SJSA1 (cell line): ENCODE measurements at regions not wholly inside any gene's neighbourhood (a gene's known extent, or its start where the extent isn't known, plus 50 kb on each side); places are given as distances from the start of the nearest gene placed in this dataset.

Experiments used
- DNase-seq, 2 experiments: peaks; one replicate each; pipeline ENCODE4 v3.0.0-alpha.2; 2015 to 2020; ENCODE audit warnings: low spot score in 2 of 2, low read depth in 1 of 2
- H3K27ac ChIP-seq: fragments of 250-450 bp; sonication (Bioruptor Pico); 2 replicates; pipeline ENCODE4 v1.5.1; 2020; ENCODE audit warnings: mild to moderate bottlenecking, moderate library complexity
- H3K27me3 ChIP-seq: fragments of 250-450 bp; sonication (Bioruptor Pico); replicated peaks from 2 replicates; pipeline ENCODE4 v1.5.1; 2020; ENCODE audit warnings: mild to moderate bottlenecking, moderate library complexity
- H3K36me3 ChIP-seq: fragments of 250-450 bp; sonication (Bioruptor Pico); 2 replicates; pipeline ENCODE4 v1.5.1; 2020; ENCODE audit warnings: mild to moderate bottlenecking
- H3K4me1 ChIP-seq: fragments of 250-450 bp; sonication (Bioruptor Pico); replicated peaks from 2 replicates; pipeline ENCODE4 v1.6.1; 2021; ENCODE audit warnings: mild to moderate bottlenecking
- H3K4me3 ChIP-seq: fragments of 250-450 bp; sonication (Bioruptor Pico); 2 replicates; pipeline ENCODE4 v1.5.1; 2020; ENCODE audit warnings: mild to moderate bottlenecking
- H3K9me3 ChIP-seq: fragments of 250-450 bp; sonication (Bioruptor Pico); replicated peaks from 2 replicates; pipeline ENCODE4 v1.5.1; 2020; ENCODE audit warnings: mild to moderate bottlenecking

DNA sequence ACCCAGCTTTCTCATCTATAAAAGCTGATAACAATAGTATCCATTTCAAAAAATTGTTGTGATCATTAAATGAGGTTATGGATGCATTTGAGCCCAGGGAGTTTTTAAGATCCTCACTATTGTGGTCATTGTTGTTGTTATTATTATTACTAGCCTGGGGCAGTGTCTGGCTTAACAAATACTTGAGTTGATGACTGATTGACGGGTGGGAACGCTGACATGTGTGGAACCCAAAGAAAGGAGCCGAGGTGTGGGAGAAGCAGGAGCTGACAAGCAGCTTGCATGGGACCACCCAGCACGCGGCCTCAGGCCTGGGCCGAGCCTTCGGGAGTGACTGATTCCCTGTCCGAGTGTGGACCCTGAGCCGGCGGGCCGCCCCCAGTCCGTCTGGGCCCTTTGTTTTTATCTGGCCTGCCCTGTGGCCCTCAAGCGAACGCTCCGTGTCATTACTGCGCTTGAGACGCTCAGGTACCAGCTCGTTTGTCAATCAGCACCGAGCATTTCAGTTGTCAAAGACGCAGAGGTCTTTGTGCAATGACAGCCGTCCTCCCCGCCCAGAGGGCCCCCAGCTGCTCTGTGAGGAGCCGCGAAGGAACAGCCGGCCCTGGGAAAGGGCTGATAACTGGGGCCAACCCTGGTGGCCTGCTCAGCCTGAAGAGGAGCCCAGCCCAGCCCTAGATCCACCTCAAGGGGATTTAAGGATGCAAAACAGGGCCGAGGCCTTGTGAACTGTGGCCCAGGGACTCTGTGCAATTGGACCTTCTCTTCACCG lies 132.9 kb upstream of the FOXF1 start:
- H3K27me3 ChIP-seq, result no peaks in the 10 kb centered on the region
- H3K4me1 ChIP-seq, result peaks cover 41% of the 10 kb centered on the region
- H3K36me3 ChIP-seq, result no peaks in the 10 kb centered on the region
- no peak overlapping the region for H3K27ac ChIP-seq
- no peak overlapping the region for H3K4me3 ChIP-seq
- 0 out of 2 replicates have a peak, but pooled peaks cover 5% of the 10 kb centered on the region for H3K9me3 ChIP-seq
- DNase-seq, result no peak

DNA sequence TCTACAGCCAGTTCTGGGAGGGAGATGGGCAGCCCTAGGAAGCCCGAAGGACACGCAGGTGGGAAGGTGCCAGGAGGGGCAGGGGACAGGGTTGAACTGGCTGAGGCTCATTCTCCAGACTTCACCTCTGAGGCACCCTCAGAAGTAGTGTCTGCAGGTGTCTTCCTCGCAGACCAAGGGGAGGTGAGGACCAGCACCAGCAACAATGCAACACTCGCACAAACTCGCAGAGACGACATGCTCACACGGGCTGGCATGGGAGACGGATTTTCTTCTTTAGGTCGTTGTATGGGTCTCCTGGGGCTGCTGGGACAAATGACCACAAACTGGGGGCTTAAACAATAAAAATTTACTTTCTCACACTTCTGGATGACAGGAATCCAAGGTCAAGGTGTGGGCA lies 132.2 kb upstream of the FOXF1 start:
- H3K9me3 ChIP-seq, result 0 out of 2 replicates have a peak, but pooled peaks cover 5% of the 10 kb centered on the region
- peaks cover 47% of the 10 kb centered on the region for H3K4me1 ChIP-seq
- no peak overlapping the region for H3K4me3 ChIP-seq
- H3K36me3 ChIP-seq, result no peaks in the 10 kb centered on the region
- H3K27ac ChIP-seq, result no peak overlapping the region
- no peaks in the 10 kb centered on the region for H3K27me3 ChIP-seq
- DNase-seq, result no peak

DNA sequence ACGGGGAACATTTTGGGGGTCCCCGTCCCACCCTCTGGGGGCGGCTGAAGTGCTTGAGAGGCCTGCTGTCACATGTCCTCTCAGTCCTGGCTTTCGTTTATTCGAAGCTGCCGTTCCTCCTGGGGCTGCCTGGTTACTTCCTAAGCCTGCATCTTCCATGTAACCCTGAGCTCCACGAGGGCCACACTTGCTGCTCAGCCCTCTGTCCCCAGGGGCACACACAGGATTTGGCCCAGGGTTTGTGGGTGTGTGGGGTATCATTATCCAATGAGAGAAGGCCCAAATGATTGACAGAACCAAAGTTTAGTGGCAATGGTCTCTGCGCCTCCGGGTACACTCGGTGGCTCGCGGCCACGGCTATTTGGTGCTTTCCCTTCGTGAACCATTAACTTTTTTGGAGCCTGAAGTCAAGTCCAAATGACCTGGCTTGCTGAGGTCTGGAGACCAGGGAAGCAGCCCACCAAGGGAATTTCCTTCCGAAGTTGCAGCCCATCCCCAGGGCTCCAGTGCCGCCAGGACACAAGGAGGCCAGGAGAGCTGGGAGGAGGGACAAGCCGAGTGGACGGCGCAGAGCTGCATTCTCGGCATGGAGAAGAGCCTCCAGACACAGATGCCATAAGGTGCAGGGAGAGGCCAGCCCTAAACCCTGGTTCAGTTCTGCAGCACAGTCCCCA lies 131.4 kb upstream of the FOXF1 start:
- H3K4me1 ChIP-seq, result peaks cover 55% of the 10 kb centered on the region
- H3K9me3 ChIP-seq, result 0 out of 2 replicates have a peak, but pooled peaks cover 5% of the 10 kb centered on the region
- DNase-seq, result no peak
- H3K4me3 ChIP-seq, result no peak overlapping the region
- no peaks in the 10 kb centered on the region for H3K27me3 ChIP-seq
- no peak overlapping the region for H3K27ac ChIP-seq
- no peaks in the 10 kb centered on the region for H3K36me3 ChIP-seq

DNA sequence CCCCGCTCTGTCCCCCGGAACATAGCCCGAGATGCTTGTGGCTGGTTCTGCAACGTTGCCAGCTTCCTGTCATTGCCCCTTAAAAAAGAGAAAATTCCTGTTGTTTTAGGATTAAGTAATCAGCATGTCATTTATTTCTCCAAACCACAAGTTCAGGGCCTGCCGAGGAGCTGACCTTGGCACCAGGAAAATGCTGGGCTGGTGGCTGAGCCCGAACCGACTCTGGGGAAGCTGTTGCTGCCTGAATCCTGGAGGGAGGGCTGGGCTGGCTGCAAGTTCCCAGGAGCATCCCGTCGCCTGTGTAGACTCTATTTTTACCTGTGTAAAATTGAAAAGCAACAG lies 130.9 kb upstream of the FOXF1 start:
- Histone ChIP-seq H3K27ac (no peak overlapping the region), H3K36me3 (no peaks in the 10 kb centered on the region), H3K27me3 (no peaks in the 10 kb centered on the region), H3K4me1 (peaks cover 60% of the 10 kb centered on the region), H3K4me3 (no peak overlapping the region), H3K9me3 (0 out of 2 replicates have a peak, but pooled peaks cover 4% of the 10 kb centered on the region)
- DNase-seq, result peak in 1 of 2 experiments; percentile 64

DNA sequence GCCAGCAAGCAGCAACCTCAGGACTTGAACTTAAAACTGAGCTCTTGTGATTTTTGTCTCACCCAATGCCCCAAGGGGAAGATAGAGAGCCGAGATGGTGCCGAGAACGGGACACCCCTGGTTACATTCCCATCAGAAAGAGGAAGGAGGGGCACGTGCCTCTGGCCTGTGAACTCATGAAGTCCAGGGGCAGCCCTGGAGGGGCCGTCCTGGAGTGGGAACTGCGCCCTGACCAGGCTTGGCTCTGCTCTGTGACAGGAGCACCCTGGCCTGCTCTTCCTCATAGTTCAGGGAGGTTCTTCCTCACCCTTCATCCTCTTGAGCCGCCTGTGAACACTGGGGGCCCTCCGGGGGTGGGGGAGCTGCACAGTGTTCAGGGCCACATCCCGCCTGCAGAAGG lies 130.3 kb upstream of the FOXF1 start:
- no peaks in the 10 kb centered on the region for H3K9me3 ChIP-seq
- H3K36me3 ChIP-seq, result no peaks in the 10 kb centered on the region
- no peak for DNase-seq
- H3K27ac ChIP-seq, result no peak overlapping the region
- H3K27me3 ChIP-seq, result no peaks in the 10 kb centered on the region
- peaks cover 61% of the 10 kb centered on the region for H3K4me1 ChIP-seq
- no peak overlapping the region for H3K4me3 ChIP-seq

DNA sequence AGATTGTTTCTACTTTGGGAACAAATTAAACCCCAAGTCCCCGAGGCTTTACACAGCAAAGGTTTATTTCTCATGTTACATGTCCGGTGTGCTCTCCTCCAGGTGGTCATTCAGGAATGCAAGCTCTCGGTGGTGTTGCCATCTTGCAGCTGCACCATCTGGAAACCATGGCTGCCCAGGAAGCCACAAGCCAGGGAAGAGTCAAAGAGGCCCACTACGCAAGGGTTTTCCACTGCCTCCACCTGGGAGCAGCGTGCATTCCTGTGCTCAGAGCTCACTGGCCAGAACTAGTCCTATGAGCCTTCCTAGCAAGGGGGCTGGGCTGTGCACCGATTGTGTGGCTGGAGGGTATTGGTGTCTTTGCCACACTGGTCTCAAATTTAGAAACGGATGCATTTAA lies 128.8 kb upstream of the FOXF1 start:
- H3K9me3 ChIP-seq, result no peaks in the 10 kb centered on the region
- no peak overlapping the region for H3K27ac ChIP-seq
- H3K36me3 ChIP-seq, result no peaks in the 10 kb centered on the region
- H3K4me3 ChIP-seq, result no peak overlapping the region
- DNase-seq, result no peak
- no peaks in the 10 kb centered on the region for H3K27me3 ChIP-seq
- peaks cover 53% of the 10 kb centered on the region for H3K4me1 ChIP-seq

DNA sequence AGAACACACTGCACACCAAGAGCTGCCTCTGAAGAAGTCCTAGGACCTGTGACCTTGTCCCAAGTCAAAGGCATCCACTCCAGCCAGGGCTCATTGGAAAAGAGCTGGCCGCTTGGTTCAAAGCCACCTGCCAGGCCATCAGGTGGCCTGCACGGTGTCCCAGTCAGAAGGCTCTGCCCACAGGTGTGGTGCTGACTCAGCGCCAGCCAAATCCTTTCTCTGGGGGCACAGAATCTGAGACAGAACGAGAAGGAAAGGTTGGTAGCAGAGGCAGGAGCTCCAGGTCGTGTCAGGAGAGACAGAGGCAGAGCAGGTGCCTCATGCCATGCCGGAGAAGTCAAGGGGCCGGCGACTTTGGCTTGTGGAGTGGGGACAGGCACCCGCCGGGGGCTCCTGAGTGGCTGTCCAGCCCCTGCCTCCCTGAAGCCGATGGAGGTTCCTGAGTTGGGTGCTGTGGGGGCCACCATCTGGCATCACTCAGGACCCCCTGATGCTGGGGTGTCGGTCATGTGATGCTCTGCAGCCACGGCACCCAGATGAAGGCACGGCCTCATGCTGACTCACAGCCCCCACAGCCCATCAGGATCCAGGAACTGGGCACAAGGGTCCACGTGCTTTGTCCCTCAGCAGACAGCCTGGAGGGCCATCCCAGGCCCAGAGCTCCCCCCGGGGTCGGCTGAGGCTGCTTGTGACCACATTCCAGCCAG lies 128.1 kb upstream of the FOXF1 start:
- H3K4me3 ChIP-seq, result no peak overlapping the region
- no peaks in the 10 kb centered on the region for H3K9me3 ChIP-seq
- H3K27ac ChIP-seq, result no peak overlapping the region
- peaks cover 56% of the 10 kb centered on the region for H3K4me1 ChIP-seq
- no peaks in the 10 kb centered on the region for H3K36me3 ChIP-seq
- H3K27me3 ChIP-seq, result no peaks in the 10 kb centered on the region
- DNase-seq, result no peak

DNA sequence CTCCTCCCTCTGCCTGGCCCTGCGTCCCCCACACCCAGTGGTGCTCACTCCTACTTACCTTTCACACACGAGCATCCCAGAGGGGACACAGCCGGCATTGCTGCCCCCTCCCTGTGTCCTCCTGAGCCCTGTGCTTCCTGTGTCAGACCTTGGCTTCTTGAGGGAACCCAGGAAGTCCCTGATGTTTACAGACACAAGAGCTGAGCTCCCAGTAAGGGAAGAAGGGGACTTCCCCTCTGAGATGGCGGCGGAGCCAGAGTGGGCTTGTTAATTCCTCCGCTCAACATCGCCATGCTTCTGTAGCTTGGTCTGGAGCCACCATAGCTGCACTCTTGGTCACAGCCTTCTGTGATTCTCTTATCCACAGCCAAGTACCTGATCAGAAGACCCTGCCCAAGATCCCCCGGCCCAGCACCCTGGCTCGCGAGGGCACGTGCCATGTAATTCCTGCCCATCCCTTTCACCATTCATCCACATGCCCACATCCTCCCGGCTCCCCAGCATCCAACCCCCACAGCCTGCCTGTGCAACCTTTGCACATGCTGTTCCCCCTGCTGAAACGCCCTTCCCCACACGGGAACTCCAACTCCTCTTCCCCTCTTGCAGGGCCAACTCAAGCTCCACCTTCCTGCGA lies 127.4 kb upstream of the FOXF1 start:
- peaks cover 2% of the 10 kb centered on the region for H3K9me3 ChIP-seq
- no peaks in the 10 kb centered on the region for H3K27me3 ChIP-seq
- no peak overlapping the region for H3K4me3 ChIP-seq
- H3K4me1 ChIP-seq, result peaks cover 59% of the 10 kb centered on the region
- H3K36me3 ChIP-seq, result no peaks in the 10 kb centered on the region
- no peak overlapping the region for H3K27ac ChIP-seq
- no peak for DNase-seq

DNA sequence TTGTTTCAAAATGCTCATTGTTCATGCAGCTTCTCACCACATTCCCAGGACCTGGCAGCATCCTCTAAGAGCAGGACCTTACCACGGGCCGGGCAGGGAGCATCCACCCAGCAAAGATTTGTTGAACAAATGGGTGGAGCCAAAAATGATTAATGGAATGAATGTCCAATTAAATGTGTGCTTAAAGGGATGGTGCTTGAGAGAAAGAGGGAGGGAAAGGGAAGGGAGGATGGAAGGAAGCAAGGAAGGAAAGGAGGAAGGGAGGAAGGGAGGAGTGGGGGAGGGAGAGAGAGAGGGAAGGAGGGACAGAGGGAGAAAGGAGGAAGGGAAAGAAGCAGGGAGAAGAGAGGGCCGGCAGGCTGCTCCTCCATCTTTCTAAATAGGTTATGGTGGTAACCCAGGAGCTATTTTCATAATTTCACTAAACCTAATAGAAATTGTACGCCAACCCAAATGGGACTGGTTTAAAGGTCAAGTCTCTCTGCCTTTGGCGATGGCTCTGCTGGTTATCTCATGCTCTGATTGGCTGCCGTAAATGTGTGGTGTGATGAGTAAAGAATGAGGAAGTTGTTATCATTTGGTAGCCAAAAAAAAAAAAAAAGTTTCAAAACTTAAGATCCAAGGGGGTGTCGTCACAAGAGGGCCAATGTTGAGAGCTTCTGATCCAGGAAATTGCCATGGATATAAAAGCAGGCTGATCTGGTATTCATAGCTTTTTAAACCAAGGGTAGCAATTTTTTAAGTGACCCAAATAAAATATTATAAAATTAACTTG lies 126.7 kb upstream of the FOXF1 start:
- Histone ChIP-seq H3K27me3 (no peaks in the 10 kb centered on the region), H3K4me3 (no peak overlapping the region), H3K36me3 (no peaks in the 10 kb centered on the region), H3K4me1 (peaks cover 65% of the 10 kb centered on the region), H3K27ac (peak overlapping the region; percentile 75), H3K9me3 (peaks cover 7% of the 10 kb centered on the region)
- peak; percentile 68 to 75 for DNase-seq

DNA sequence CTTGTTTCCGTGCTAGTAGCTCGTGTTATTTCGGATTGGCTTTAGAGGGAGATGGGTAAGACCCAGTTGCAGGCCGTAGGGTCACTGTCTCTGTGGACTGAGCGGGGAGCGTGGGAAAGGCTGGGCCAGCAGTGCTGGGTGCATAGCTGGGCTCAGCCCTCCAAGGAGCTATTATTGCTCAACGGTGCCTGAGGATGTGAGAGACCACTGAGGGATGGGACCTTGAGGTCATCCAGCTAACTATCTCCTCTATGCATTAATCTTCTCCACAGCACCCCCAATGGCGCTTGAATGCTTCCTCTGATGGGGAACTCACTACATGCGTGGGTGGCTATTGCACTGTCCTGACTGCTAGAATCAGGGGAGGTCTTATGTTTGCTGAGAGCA lies 126.1 kb upstream of the FOXF1 start:
- Histone ChIP-seq H3K4me3 (no peak overlapping the region), H3K4me1 (peaks cover 60% of the 10 kb centered on the region), H3K27ac (peak overlapping the region; percentile 75), H3K36me3 (no peaks in the 10 kb centered on the region), H3K27me3 (no peaks in the 10 kb centered on the region), H3K9me3 (peaks cover 7% of the 10 kb centered on the region)
- DNase-seq, result no peak

DNA sequence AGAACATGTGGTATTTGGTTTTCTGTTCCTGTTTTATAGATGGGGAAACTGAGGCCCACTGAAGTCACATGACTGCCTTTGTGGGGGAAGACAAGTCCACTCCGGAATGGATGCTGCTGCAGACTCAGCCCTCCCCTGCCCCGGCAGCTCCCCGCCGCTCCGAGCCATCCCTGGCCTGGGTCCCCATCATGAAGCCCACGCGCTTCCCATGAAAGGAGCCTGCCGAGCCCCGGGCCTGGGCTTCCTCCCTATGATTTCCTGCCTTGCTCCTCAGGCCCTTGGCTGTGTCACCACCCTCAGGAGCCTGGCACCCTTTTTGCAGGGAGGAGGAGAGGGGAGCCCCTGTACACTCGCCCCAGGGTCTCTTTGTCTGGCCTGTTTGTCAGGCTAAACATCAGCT lies 125.3 kb upstream of the FOXF1 start:
- no peak overlapping the region for H3K27ac ChIP-seq
- no peak for DNase-seq
- H3K9me3 ChIP-seq, result peaks cover 7% of the 10 kb centered on the region
- H3K4me3 ChIP-seq, result no peak overlapping the region
- H3K27me3 ChIP-seq, result no peaks in the 10 kb centered on the region
- H3K36me3 ChIP-seq, result no peaks in the 10 kb centered on the region
- peaks cover 53% of the 10 kb centered on the region for H3K4me1 ChIP-seq

DNA sequence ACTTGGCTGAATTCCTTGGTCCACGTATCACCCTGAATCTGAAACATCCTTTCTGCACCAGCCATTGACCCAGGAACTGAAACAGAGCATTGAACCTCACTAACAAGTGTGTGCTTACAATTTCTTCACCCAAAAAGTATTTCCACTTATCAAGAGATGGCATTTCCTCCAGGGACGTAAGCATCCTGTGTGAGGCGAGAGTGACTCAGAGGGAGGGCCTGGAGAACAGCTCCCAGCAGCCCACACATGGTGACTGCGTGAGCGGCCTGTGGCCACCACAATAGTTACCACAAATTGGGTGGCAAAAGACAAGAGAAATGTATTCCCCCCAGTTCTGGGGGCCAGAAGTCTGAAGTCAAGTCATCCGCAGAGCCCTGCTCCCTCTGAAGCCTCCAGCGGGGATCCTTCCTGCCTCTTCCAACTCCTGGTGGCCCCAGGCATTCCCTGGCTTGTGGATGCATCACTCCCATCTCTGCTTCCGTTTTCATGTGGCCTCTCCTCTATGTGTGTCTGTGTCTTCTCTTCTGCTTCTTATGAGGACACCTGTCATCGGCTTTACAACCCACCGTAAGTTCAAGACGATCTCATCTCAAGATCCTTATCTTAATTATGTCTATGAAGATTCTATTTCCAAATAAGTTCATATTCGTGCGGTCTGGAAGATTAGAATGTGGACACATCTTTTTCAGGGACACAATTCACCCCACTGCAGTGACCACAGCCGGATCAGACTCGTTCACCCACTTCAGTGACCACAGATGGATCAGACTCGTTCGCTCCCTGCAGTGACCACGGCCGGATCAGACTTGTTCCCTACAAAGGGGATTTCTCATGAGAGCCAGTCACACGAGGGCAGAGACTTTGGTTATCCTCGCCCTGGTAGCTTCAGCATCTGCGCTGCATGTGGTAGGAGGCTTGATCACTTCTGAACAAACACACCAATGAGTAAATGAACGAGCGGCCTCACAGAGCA lies 122.6 kb upstream of the FOXF1 start:
- peaks cover 7% of the 10 kb centered on the region for H3K9me3 ChIP-seq
- H3K36me3 ChIP-seq, result no peaks in the 10 kb centered on the region
- peaks cover 72% of the 10 kb centered on the region for H3K4me1 ChIP-seq
- DNase-seq, result peak; percentile 98 to 99
- H3K27me3 ChIP-seq, result no peaks in the 10 kb centered on the region
- no peak overlapping the region for H3K4me3 ChIP-seq
- H3K27ac ChIP-seq, result peak overlapping the region; percentile 78
